Breast epithelium (tissue), 3 donors: ENCODE measurements at regions not wholly inside any gene's neighbourhood (a gene's known extent, or its start where the extent isn't known, plus 50 kb on each side); places are given as distances from the start of the nearest gene placed in this dataset.

Experiments used
- CTCF ChIP-seq, 3 donors: fragments of 450-650 bp; IDR thresholded peaks; one replicate each; pipeline ENCODE4 v1.5.1; 2016 to 2017; ENCODE audit warnings: antibody characterized with exemption in 3 of 3, mild to moderate bottlenecking in 3 of 3, moderate library complexity in 3 of 3
- POLR2AphosphoS5 ChIP-seq, 3 donors: sonication (generic); formaldehyde crosslinking; IDR thresholded peaks; one replicate each; pipeline ENCODE4 v1.6.1; 2017; ENCODE audit warnings: antibody characterized with exemption in 3 of 3

DNA sequence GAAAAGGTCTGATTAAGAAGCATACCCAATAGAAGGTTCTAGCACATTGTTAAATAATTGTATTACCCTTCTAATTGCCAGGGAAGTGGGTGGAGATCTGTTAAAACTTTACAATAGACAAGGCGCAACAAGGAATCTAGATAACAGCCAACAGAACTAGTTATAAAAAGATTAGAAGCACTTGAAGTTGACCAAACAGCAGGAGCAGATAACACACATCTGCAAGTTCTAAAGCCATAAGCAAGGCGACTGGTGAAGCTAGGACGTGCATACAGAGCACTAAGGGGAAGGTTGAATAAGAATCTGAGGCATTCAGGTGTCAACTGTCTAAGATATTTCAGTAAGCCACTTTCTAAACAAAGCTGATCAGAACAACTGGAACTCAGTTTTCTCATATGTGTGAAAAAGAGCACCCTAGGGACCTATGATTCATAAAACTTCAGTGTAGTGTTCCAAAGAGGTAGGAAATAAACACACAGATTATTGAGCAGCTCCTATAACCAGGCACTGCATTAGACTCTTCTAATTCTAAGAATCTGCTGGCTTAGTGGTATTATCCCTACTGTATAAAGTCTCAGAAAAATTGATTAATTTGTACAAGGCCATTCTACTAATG, 111.2 kb downstream of the SAMD9 start:
- no peak for TF ChIP-seq CTCF (IDR thresholded peaks at IDR 0.05)
- TF ChIP-seq POLR2AphosphoS5 (IDR thresholded peaks at IDR 0.05): no peak
